Activated effector memory CD4-positive, alpha-beta T cell treated with anti-CD3 and anti-CD28 coated beads, Interleukin-2, amount 50 U/mL, for 16 hours (primary cell): ENCODE measurements at regions not wholly inside any gene's neighbourhood (a gene's known extent, or its start where the extent isn't known, plus 50 kb on each side); places are given as distances from the start of the nearest gene placed in this dataset.

Source experiments
- DNase-seq: peaks from one replicate; pipeline ENCODE4 v3.0.0-alpha.2; 2020

- DNase-seq = no peak
Measured at GRCh38 chr14:22448905-22449599, 140.0 kb downstream of the DAD1 start.

DNA sequence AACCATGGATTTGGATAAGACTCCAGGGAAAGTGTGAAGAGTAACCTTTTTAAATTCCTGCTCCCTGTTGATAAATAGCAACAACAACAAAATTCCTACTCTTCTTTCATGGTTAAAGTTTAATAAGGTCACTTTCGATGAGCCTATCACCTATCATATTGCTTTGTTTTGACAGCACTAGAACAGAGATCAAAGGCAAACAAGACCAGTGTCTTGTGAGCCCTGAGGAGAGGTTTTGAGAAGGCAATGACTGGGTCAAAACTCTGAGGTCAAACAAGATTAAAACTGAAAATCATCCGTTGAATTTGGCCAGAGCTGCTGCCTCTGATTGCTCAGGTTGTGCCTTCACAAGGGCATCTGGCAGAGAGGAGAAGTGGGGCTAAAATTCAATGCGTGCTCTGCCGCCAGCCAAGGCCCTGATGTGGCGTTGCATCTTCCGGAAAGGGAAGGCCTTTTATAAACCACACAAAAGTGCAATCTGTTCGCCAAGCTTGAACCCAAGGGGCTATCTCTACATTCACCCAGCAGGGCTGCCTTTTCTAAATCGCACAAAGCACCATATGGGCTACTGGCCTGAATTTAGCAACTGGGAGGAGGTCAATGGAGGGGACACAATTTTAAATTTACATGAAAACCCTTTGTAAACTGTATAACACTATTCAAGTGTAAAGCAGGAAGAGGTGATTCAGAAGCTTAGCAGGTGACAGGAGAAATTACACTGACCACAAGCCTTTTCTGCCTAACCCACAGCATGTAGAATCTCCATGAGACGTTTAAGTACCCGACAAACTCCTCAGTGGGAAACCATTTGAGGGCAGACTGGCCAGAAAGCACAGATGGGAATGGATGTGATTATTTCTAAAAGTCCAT is 140.8 kb downstream of the DAD1 start:
- no peak for DNase-seq

DNA sequence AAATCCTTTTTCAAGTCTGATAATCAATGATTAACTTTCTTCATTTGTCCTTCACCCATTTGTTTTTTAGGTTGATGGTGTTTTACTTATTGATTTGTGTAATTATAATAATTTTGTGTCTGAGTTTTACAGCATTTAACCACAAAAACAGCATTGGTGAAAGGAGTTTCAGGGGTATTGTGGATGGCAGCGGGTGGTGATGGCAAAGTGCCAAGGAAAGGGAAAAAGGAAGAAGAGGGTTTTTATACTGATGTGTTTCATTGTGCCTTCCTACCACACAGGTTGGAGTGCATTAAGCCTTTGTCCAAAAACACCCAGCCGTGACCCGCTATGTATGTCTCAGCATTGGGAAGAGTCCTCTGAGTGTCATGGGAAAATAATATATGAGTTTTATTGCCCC is 150.3 kb downstream of the DAD1 start:
- DNase-seq = no peak

DNA sequence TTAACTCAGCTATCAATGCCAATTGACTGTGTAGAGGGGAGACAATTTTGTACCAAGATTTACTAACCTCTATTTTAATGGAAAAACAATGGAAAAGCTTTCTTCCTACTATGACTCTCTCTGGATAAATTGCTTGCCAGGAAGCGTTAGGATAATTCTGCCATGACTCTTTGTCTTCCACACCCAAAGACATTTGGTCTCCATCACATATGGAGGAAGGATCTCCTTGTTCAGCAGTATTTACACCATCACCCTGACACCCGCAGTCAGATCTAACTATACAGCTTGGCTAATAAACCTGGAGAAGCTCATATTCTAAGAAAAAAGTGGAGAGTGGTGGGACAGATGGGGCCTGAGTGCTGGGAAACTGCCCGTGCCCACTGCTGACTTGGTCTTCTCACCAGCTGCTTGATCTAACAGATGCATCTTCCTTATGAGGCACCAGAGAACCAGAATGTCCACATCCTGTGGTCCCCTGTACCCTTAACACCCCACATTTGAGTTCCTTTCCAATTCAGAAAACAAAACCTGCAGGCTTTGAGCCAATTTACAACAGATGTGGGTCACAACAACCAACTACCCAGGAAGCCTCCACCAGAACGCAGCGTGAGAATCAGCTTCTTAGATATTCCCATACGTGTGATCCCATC is 154.0 kb downstream of the DAD1 start:
- no peak for DNase-seq

DNA sequence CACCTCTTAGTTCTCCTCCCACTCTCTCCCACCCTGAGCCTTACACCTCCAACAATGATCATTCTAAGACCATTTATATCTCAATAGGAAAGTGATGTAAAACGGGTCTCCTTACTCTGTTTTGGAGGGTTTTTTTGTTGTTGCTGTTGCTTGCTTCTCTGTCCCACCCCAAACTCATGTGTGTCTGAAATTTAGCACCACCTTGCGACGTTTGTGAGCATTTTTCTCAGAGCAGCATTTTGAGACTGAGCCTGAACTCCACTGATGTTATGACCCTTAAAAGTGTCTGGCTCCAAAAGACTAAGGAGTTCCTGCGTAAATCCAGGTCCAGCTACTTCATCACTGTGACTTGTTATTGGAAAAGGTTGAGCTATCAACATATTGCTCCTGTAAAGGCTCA is 155.0 kb downstream of the DAD1 start:
- DNase-seq = no peak

GRCh38 chr14:22433069-22433468 is 156.0 kb downstream of the DAD1 start:
- DNase-seq = no peak

GRCh38 chr14:22432348-22432976 is 156.6 kb downstream of the DAD1 start:
- no peak for DNase-seq

- no peak for DNase-seq
Measured at GRCh38 chr14:22429546-22430294, 159.3 kb downstream of the DAD1 start.

GRCh38 chr14:22428700-22429291 is 160.2 kb downstream of the DAD1 start:
- no peak for DNase-seq

DNA sequence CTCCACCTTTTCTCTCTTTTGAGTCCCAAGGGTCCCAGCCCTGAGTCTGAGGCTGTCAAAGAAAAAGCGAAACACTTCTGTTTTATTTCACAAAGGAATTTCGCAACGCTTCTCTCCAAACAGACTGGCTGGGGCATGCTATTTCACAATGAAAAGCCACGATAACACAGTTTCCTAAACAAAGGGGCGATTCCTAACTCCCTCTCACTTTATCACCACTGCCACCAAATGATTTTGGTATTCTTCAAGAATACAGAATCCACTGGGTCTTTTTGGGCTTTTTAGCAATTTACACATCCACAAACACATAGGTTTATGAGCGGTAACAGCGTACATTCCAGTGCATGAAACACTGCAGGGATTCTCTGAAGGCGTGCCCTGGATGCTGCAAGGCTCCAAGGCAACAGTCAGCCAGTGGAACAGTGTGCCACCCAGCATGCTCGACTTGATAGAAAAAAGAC is 161.2 kb downstream of the DAD1 start:
- no peak for DNase-seq

GRCh38 chr14:22426711-22427110 is 162.3 kb downstream of the DAD1 start:
- no peak for DNase-seq

DNA sequence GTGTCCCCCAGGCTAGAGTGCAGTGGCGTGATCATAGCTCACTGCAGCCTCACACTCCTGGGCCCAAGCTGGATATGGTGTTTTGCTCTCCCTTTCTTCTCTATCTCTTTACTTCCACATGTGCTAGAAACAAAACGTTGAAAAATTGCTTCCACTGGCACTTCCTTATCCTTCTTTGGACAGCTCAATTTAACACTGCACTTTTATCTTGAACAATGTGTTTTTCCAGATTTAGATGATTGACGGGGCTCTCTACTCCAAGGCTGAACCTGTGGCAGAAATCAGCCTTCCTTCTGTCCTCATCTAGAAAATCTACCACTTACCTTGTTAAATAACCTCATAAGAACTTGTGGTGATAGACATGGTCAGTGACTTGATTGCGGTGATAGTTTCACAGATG is 165.1 kb downstream of the DAD1 start:
- no peak for DNase-seq

DNA sequence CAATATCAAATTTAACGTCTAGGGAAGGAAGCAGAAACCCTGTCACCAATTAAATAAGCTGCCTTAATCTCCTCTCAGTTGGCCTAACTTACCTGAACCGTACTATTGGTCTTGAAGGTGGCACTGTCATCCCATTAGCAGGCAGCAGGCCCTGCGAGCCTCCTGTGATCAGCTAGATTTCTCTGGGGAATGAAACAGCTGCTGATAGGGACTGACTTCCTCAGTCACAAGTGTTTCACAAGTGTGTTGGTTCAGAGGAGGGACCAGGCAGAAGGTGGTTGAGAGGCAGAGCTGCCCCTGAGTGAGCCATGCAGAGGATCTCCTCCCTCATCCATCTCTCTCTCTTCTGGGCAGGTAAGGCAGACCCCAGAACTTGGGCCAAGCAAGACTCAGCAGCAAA is 166.8 kb downstream of the DAD1 start:
- no peak for DNase-seq

DNA sequence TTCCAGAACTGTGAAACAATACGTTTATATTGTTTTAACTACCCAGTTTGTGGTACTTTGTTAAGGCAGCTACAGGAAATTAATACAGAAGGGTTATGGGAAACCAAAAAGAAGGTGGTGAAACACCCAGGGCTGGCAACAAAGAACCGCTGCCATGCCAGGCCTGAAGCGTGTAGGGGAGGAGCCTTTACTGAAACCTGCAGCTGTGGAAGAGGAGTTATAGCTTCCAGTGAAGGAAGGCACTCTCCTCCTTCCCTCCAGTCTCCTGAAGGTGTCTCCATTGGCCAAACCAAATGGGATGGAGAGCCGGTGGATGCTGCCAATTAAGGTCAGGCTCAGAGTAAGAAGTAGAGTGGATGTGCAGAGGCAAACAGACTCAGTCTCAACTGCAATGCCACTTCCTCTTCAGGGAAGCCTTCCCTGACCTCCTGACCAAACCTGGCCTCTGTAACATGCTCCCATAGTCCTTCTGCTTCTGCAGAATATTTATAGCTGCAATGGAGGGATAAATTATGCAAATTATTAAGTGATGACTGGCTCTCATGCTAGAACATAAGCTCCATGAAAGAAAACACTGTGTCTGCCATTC is 168.3 kb downstream of the DAD1 start:
- DNase-seq = no peak

GRCh38 chr14:22419620-22420019 is 169.4 kb downstream of the DAD1 start:
- no peak for DNase-seq

DNA sequence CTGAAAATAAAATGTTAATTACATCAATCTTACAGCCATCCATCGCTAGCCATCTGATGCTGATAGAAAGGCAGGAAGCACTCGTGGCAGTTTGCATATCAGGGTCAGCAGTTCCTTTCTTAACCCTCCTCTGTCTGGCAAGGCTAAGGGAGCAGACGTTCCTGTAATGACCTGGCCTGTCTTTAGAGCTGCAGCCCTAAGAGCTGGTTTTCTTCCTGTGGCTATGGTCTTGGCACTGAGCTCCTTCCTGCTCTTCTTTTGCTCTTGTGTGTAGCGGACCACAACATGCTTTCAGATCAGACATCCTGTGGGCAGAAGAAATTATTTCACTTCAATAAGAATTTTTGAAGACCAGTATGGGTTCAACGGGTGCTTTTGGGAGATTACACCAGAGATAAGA is 170.4 kb downstream of the DAD1 start:
- DNase-seq = no peak

GRCh38 chr14:22417914-22418313 is 171.1 kb downstream of the DAD1 start:
- DNase-seq = no peak

DNA sequence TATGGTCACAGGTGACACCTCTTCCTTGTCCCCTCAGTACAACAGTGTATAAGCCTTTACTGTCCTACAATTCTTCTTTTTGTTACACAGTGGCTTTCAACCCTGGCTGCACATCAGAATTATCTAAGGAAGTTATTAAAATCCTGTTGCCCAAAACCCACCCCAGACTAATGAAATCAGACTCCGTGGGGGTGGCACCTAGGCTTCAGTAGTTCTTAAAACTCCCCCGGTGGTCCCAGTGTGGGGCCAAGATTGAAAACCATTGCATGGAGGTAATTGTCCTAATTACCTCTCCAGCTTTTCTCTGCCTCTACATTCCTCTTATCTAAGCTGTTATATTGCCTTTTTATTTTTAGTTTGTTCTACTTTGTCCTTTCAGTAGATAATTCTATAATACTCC is 172.8 kb downstream of the DAD1 start:
- DNase-seq = no peak

DNA sequence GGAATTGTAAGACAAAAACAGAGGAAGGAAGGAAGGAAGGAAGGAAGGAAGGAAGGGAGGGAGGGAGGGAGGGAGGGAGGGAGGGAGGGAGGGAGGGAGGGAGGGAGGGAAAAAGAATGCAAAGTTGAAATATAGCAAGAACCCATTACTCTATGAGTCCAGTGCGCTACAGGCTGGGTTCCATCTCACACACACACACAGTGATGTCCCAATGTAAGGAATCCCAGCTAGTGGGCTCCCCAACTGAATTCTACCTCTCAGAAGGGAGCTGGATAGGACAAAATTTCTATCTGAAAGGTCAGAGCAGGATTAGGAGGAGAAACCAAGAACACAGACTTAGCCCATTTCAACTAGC is 173.4 kb downstream of the DAD1 start:
- no peak for DNase-seq

DNA sequence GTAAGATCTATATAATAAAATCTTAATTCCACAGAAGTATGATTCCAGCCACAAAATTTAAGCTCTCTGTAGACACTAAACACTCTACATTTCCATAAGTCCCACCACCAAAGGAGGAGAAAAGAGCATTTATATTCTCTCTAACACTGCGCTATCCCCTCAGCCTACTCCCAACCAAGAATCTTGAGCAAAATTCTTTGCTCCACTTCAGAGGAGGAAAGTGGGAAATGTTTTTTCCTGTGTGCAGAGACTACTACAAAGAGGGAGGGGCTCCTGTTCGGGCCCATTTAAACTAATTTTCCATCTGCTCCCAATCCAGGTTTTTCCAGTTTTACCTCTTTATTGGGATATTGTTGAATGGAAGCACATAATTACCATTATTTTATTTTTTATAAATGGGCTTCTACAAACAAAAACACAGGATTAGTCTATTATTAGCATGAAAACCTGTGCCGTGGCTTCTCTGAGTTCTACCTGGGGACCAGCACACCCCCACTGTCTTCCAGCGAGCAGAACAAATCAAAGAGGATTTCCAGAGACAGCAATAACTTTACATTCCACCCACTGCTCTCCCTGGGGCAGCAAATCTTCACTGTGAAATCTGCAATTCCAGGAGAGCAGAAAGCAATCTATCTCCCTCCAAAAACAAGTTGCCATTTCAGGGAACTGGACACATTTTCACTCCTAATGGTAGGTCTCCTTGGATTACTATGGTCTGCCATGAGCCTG is 174.0 kb downstream of the DAD1 start:
- no peak for DNase-seq

- no peak for DNase-seq
Measured at GRCh38 chr14:22412926-22413411, 176.1 kb downstream of the DAD1 start.
